ENCODE measurements at regions not wholly inside any gene's neighbourhood (a gene's known extent, or its start where the extent isn't known, plus 50 kb on each side); places are given as distances from the start of the nearest gene placed in this dataset.

- ATAC-seq (no peak), DNase-seq (ENCODE audit: low spot score) (no peak)
- H3K27me3 Mint-ChIP-seq (ENCODE audit: insufficient read depth, low read depth, poor library complexity), result peaks cover 5% of the 10 kb centered on the region
- TF ChIP-seq CTCF (conservative IDR thresholded peaks at IDR 0.05; ENCODE audit: low read depth in 2 of 2) (no peak), ZNF331 (CRISPR knock-in tag; IDR thresholded peaks at IDR 0.05; ENCODE audit: low read depth) (no peak), POLR2AphosphoS5 (IDR thresholded peaks at IDR 0.05; ENCODE audit: low read depth) (no peak)
- Histone ChIP-seq H3K36me3 (ENCODE audit: insufficient read depth) (no peaks in the 10 kb centered on the region), H3K27me3 (ENCODE audit: insufficient read depth) (no peaks in the 10 kb centered on the region), H3F3A (replicated peaks; ENCODE audit: low read depth) (no peaks in the 10 kb centered on the region), H3K4me3 (no peak overlapping the region), H2AFZ (no peak overlapping the region), H3K79me2 (replicated peaks; ENCODE audit: insufficient read depth) (no peaks in the 10 kb centered on the region), H3K4me2 (no peak overlapping the region), H3K27ac (ENCODE audit: low read depth) (no peak overlapping the region), H3K9me2 (ENCODE audit: insufficient read depth) (peaks cover 3% of the 10 kb centered on the region; the same call in 1 of the 2 replicates), H3K4me1 (ENCODE audit: insufficient read depth) (no peaks in the 10 kb centered on the region; the same call in 1 of the 2 replicates), H4K20me1 (replicated peaks; ENCODE audit: insufficient read depth) (no peaks in the 10 kb centered on the region)
- H3K9me3 Mint-ChIP-seq, result no peaks in the 10 kb centered on the region
- peaks cover 9% of the 10 kb centered on the region for H3K4me1 Mint-ChIP-seq
- peak overlapping the region; percentile 23; the same call in 1 of the 2 replicates for H3K27ac Mint-ChIP-seq
- no peak overlapping the region for H3K4me3 Mint-ChIP-seq
- no peaks in the 10 kb centered on the region for H3K36me3 Mint-ChIP-seq (ENCODE audit: low read depth)
Observed at GRCh38 chr20:19928328-19929011, 88.7 kb upstream of the NAA20 start.

GRCh38 chr20:19929012-19929360, 88.2 kb upstream of the NAA20 start:
- H3K27me3 ChIP-seq (ENCODE audit: insufficient read depth), result no peaks in the 10 kb centered on the region
- H3K4me3 ChIP-seq, result no peak overlapping the region
- Mint-ChIP-seq H3K27ac (no peak overlapping the region; the same call in 1 of the 2 replicates), H3K4me1 (peaks cover 9% of the 10 kb centered on the region), H3K4me3 (no peak overlapping the region), H3K27me3 (ENCODE audit: insufficient read depth, low read depth, poor library complexity) (peaks cover 5% of the 10 kb centered on the region), H3K36me3 (ENCODE audit: low read depth) (no peaks in the 10 kb centered on the region), H3K9me3 (no peaks in the 10 kb centered on the region)
- ATAC-seq (no peak), DNase-seq (ENCODE audit: low spot score) (no peak)
- H3K9me2 ChIP-seq (ENCODE audit: insufficient read depth), result peaks cover 3% of the 10 kb centered on the region; the same call in 1 of the 2 replicates
- no peaks in the 10 kb centered on the region; the same call in 1 of the 2 replicates for H3K4me1 ChIP-seq (ENCODE audit: insufficient read depth)
- no peaks in the 10 kb centered on the region for H3F3A ChIP-seq (replicated peaks; ENCODE audit: low read depth)
- H3K27ac ChIP-seq (ENCODE audit: low read depth), result no peak overlapping the region
- no peak overlapping the region for H3K4me2 ChIP-seq
- no peaks in the 10 kb centered on the region for H4K20me1 ChIP-seq (replicated peaks; ENCODE audit: insufficient read depth)
- H2AFZ ChIP-seq, result no peak overlapping the region
- H3K79me2 ChIP-seq (replicated peaks; ENCODE audit: insufficient read depth), result no peaks in the 10 kb centered on the region
- no peaks in the 10 kb centered on the region for H3K36me3 ChIP-seq (ENCODE audit: insufficient read depth)
- TF ChIP-seq EZH2phosphoT487 (IDR thresholded peaks at IDR 0.05; ENCODE audit: unreplicated experiment) (no peak), EZH2 (IDR thresholded peaks at IDR 0.05; ENCODE audit: low read depth, unreplicated experiment) (no peak), POLR2AphosphoS5 (IDR thresholded peaks at IDR 0.05; ENCODE audit: low read depth) (no peak), STAT1 (IDR thresholded peaks at IDR 0.05; ENCODE audit: unreplicated experiment) (no peak), REST (IDR thresholded peaks at IDR 0.05; ENCODE audit: unreplicated experiment) (no peak), CTCF (conservative IDR thresholded peaks at IDR 0.05; ENCODE audit: low read depth in 2 of 2) (no peak), ETS1 (IDR thresholded peaks at IDR 0.05) (no peak), JUNB (IDR thresholded peaks at IDR 0.05; ENCODE audit: unreplicated experiment) (no peak), CREB1 (CRISPR knock-in tag; IDR thresholded peaks at IDR 0.05; ENCODE audit: low read depth) (no peak)

Data from GM23338 (cell line).